ENCODE measurements at regions not wholly inside any gene's neighbourhood (a gene's known extent, or its start where the extent isn't known, plus 50 kb on each side); places are given as distances from the start of the nearest gene placed in this dataset.

GRCh38 chr4:13977746-13978145 lies 350.2 kb upstream of the BOD1L1 start:
- H3K4me3 ChIP-seq (ENCODE audit: low read depth in 1 of 3, low read length in 3 of 3) = no peak overlapping the region
- DNase-seq (ENCODE audit: low spot score) = no peak
- H3K27ac ChIP-seq (ENCODE audit: low read depth in 1 of 2, low read length in 2 of 2) = no peak overlapping the region
- no peak overlapping the region for H3K9ac ChIP-seq (ENCODE audit: low read depth in 1 of 2, low read length in 2 of 2)
- no peaks in the 10 kb centered on the region for H3K9me3 ChIP-seq (ENCODE audit: control insufficient read depth in 4 of 4, low read length in 3 of 4)
- TF ChIP-seq ATF3 (IDR thresholded peaks at IDR 0.05) (no peak), YY1 (IDR thresholded peaks at IDR 0.05) (no peak), RXRA (IDR thresholded peaks at IDR 0.05) (no peak), HNF4G (IDR thresholded peaks at IDR 0.05) (no peak), FOXA1 (IDR thresholded peaks at IDR 0.05) (no peak), RAD21 (IDR thresholded peaks at IDR 0.05) (no peak), CTCF (IDR thresholded peaks at IDR 0.05; ENCODE audit: low read depth, low read length, missing input control) (no peak), GABPA (IDR thresholded peaks at IDR 0.05 in 1 of 2, conservative IDR thresholded peaks at IDR 0.05 in 1 of 2) (no peak), MAX (IDR thresholded peaks at IDR 0.05) (no peak), JUND (IDR thresholded peaks at IDR 0.05) (no peak), FOXA2 (IDR thresholded peaks at IDR 0.05) (no peak), SP1 (IDR thresholded peaks at IDR 0.05) (no peak), EGR1 (IDR thresholded peaks at IDR 0.05; ENCODE audit: low read depth in 2 of 2) (no peak), TAF1 (conservative IDR thresholded peaks at IDR 0.05) (no peak), NR2F2 (IDR thresholded peaks at IDR 0.05) (no peak)
- peaks cover 0 to under 1% (median 0%) of the 10 kb centered on the region in 4 donors for H3K4me1 ChIP-seq (ENCODE audit: control insufficient read depth in 4 of 4, insufficient read depth in 4 of 4, low read length in 3 of 4)
- H3K27me3 ChIP-seq (ENCODE audit: control insufficient read depth in 4 of 4, insufficient read depth in 4 of 4, low read length in 3 of 4) = no peaks in the 10 kb centered on the region
- 75% methylated on average over 5 of the region's 5 CpGs for WGBS
- no peaks in the 10 kb centered on the region for H3K36me3 ChIP-seq (ENCODE audit: control insufficient read depth in 4 of 4, insufficient read depth in 3 of 4, low read depth in 1 of 4, low read length in 3 of 4)

GRCh38 chr4:13980317-13981310 lies 353.1 kb upstream of the BOD1L1 start:
- TF ChIP-seq EGR1 (IDR thresholded peaks at IDR 0.05; ENCODE audit: low read depth in 2 of 2) = no peak
- no peak for TF ChIP-seq ATF3 (IDR thresholded peaks at IDR 0.05)
- no peak for TF ChIP-seq YY1 (IDR thresholded peaks at IDR 0.05)
- no peak for TF ChIP-seq NR2F2 (IDR thresholded peaks at IDR 0.05)
- no peak for TF ChIP-seq SP1 (IDR thresholded peaks at IDR 0.05)
- TF ChIP-seq TAF1 (conservative IDR thresholded peaks at IDR 0.05) = no peak
- Histone ChIP-seq H3K4me3 (ENCODE audit: low read depth in 1 of 3, low read length in 3 of 3) (no peak overlapping the region), H3K27ac (ENCODE audit: low read depth in 1 of 2, low read length in 2 of 2) (no peak overlapping the region), H3K9me3 (ENCODE audit: control insufficient read depth in 4 of 4, low read length in 3 of 4) (no peaks in the 10 kb centered on the region), H3K36me3 (ENCODE audit: control insufficient read depth in 4 of 4, insufficient read depth in 3 of 4, low read depth in 1 of 4, low read length in 3 of 4) (no peaks in the 10 kb centered on the region), H3K9ac (ENCODE audit: low read depth in 1 of 2, low read length in 2 of 2) (no peak overlapping the region), H3K4me1 (ENCODE audit: control insufficient read depth in 4 of 4, insufficient read depth in 4 of 4, low read length in 3 of 4) (peaks cover 0 to 10% (median 0%) of the 10 kb centered on the region in 4 donors), H3K27me3 (ENCODE audit: control insufficient read depth in 4 of 4, insufficient read depth in 4 of 4, low read length in 3 of 4) (no peaks in the 10 kb centered on the region)
- WGBS = 80% methylated on average over 8 of the region's 8 CpGs
- DNase-seq (ENCODE audit: low spot score) = peak; percentile 47

- WGBS = 83% methylated on average over 8 of the region's 8 CpGs
- TF ChIP-seq NR2F2 (IDR thresholded peaks at IDR 0.05) (no peak), EGR1 (IDR thresholded peaks at IDR 0.05; ENCODE audit: low read depth in 2 of 2) (no peak), CTCF (IDR thresholded peaks at IDR 0.05; ENCODE audit: low read depth, low read length, missing input control) (no peak), HNF4G (IDR thresholded peaks at IDR 0.05) (no peak), REST (IDR thresholded peaks at IDR 0.05) (no peak), JUND (IDR thresholded peaks at IDR 0.05) (no peak)
- no peaks in the 10 kb centered on the region for H3K27me3 ChIP-seq (ENCODE audit: control insufficient read depth in 4 of 4, insufficient read depth in 4 of 4, low read length in 3 of 4)
- no peaks in the 10 kb centered on the region for H3K9me3 ChIP-seq (ENCODE audit: control insufficient read depth in 4 of 4, low read length in 3 of 4)
- no peaks in the 10 kb centered on the region for H3K36me3 ChIP-seq (ENCODE audit: control insufficient read depth in 4 of 4, insufficient read depth in 3 of 4, low read depth in 1 of 4, low read length in 3 of 4)
- H3K27ac ChIP-seq (ENCODE audit: low read depth in 1 of 2, low read length in 2 of 2) = no peak overlapping the region
- H3K4me3 ChIP-seq (ENCODE audit: low read depth in 1 of 3, low read length in 3 of 3) = no peak overlapping the region
- H3K9ac ChIP-seq (ENCODE audit: low read depth in 1 of 2, low read length in 2 of 2) = no peak overlapping the region
- no peak for DNase-seq (ENCODE audit: low spot score)
- H3K4me1 ChIP-seq (ENCODE audit: control insufficient read depth in 4 of 4, insufficient read depth in 4 of 4, low read length in 3 of 4) = peaks cover 0 to 10% (median 0%) of the 10 kb centered on the region in 4 donors
Measured at GRCh38 chr4:13981499-13981898, 354.0 kb upstream of the BOD1L1 start.

Measured in liver (tissue), 8 donors.